ENCODE measurements at regions not wholly inside any gene's neighbourhood (a gene's known extent, or its start where the extent isn't known, plus 50 kb on each side); places are given as distances from the start of the nearest gene placed in this dataset.

DNA sequence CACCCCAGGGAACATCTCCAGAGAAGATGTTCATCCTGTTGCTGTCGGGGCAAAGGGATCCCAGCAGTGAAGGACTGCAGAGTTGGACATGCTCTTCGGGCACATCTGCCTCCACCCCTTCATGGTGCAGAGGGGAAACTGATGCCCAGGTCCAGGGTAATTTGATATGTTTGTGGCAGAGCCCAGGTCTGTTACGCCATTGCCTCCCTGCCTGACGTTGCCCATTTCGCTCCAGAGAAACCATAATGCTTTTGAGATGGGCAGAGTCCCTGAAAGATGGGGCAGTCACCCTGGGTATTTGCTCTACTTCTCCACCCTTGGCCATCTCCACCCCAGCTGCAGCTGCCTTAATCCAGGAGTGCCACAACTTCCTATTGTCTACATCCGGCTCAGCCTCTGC is 290.4 kb upstream of the POU3F1 start:
- Histone ChIP-seq H3K9me3 (ENCODE audit: control insufficient read depth, insufficient read depth, low read depth, low read length) (no peaks in the 10 kb centered on the region), H3K4me2 (ENCODE audit: extremely low read depth, insufficient read depth, low read length) (no peak overlapping the region), H3K9ac (ENCODE audit: insufficient read depth, low read length) (no peak overlapping the region), H4K20me1 (ENCODE audit: control insufficient read depth, extremely low read depth, insufficient read depth, low read length) (no peaks in the 10 kb centered on the region), H3K4me1 (ENCODE audit: control insufficient read depth, extremely low read depth, insufficient read depth, low read length) (no peaks in the 10 kb centered on the region), H3K36me3 (ENCODE audit: control insufficient read depth, insufficient read depth, low read length) (no peaks in the 10 kb centered on the region), H3K27ac (ENCODE audit: insufficient read depth, low read length) (no peak overlapping the region), H3K4me3 (replicated peaks in 1 of 4; ENCODE audit: control extremely low read depth in 1 of 4, insufficient read depth in 1 of 4, low read depth in 3 of 4, low read length in 4 of 4) (no peak overlapping the region), H2AFZ (ENCODE audit: low read length) (no peak overlapping the region), H3K79me2 (ENCODE audit: control insufficient read depth, insufficient read depth, low read length) (no peaks in the 10 kb centered on the region), H3K27me3 (ENCODE audit: control insufficient read depth, insufficient read depth, low read length) (no peaks in the 10 kb centered on the region)
- no peak for DNase-seq (ENCODE audit: low read depth in 2 of 2)
- TF ChIP-seq, protein P1, sequence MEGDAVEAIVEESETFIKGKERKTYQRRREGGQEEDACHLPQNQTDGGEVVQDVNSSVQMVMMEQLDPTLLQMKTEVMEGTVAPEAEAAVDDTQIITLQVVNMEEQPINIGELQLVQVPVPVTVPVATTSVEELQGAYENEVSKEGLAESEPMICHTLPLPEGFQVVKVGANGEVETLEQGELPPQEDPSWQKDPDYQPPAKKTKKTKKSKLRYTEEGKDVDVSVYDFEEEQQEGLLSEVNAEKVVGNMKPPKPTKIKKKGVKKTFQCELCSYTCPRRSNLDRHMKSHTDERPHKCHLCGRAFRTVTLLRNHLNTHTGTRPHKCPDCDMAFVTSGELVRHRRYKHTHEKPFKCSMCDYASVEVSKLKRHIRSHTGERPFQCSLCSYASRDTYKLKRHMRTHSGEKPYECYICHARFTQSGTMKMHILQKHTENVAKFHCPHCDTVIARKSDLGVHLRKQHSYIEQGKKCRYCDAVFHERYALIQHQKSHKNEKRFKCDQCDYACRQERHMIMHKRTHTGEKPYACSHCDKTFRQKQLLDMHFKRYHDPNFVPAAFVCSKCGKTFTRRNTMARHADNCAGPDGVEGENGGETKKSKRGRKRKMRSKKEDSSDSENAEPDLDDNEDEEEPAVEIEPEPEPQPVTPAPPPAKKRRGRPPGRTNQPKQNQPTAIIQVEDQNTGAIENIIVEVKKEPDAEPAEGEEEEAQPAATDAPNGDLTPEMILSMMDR (conservative IDR thresholded peaks at IDR 0.05 in 1 of 2, IDR thresholded peaks at IDR 0.05 in 1 of 2; ENCODE audit: low read depth in 1 of 2, low read length in 2 of 2), result no peak

DNA sequence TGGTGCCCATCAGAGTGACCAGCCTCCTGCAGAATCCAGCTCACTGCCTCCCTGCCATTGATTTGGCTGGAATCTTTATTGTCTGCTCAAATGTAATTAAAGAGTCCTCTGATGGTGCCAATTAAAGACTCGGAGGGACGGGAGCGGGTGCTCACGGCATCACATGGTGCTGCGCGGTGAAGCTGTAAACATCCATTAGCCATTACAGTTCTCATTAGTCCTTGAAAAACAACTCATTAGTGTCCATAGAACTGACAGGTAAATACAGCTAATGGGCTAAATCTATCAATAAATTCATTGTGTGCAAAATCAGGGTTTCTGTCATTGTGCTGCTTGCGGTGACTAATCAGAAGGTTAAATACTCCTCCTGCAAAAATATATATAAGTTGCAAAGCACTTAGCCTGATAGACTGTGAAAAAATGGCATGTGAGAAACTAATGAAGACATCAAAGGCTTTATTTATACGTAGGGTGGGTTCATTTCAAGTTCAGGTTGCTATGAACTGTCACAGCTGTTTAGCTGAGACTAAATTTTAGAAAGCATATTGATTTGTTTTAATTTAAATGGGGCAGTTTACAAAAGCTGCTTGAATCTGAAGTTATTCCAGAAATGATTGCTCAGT is 289.8 kb upstream of the POU3F1 start:
- no peaks in the 10 kb centered on the region for H3K4me1 ChIP-seq (ENCODE audit: control insufficient read depth, extremely low read depth, insufficient read depth, low read length)

DNA sequence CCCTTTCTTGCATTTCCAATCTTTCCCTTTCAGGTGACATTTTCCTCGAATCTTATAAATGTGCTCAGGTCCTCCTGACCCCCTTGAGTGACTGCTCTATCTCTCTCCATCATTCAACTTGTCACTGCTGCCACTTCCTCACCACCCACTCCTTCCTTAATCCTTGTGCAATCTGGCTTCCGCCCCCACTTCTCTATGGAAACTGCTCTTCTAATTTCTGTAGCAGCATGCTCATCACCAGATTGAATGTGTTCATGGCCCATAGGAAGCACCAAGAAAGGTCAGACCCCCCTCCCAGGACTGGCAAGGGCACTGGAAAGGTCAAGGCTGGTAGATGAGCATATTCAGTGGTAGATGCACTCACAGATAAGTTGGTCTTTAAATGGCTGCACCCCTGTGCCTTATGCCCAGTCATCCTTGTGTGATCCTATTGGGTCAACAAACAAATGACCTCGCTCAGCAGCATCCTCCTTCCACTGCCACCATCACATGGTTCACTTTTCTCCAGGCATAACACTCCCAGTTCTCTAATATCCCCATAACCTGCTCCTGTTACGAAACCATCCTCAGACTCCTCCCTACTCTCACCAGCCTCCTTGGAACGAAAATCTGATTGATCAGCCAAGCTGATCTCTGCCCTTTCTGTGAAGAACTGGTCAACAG is 288.5 kb upstream of the POU3F1 start:
- H3K27ac ChIP-seq (ENCODE audit: insufficient read depth, low read length), result no peak overlapping the region
- no peaks in the 10 kb centered on the region for H3K36me3 ChIP-seq (ENCODE audit: control insufficient read depth, insufficient read depth, low read length)
- no peaks in the 10 kb centered on the region for H3K9me3 ChIP-seq (ENCODE audit: control insufficient read depth, insufficient read depth, low read depth, low read length)
- H3K4me3 ChIP-seq (replicated peaks in 1 of 4; ENCODE audit: control extremely low read depth in 1 of 4, insufficient read depth in 1 of 4, low read depth in 3 of 4, low read length in 4 of 4), result no peak overlapping the region
- DNase-seq (ENCODE audit: low read depth in 2 of 2), result no peak
- H2AFZ ChIP-seq (ENCODE audit: low read length), result no peak overlapping the region
- H4K20me1 ChIP-seq (ENCODE audit: control insufficient read depth, extremely low read depth, insufficient read depth, low read length), result no peaks in the 10 kb centered on the region
- H3K4me2 ChIP-seq (ENCODE audit: extremely low read depth, insufficient read depth, low read length), result no peak overlapping the region
- no peaks in the 10 kb centered on the region for H3K27me3 ChIP-seq (ENCODE audit: control insufficient read depth, insufficient read depth, low read length)
- no peaks in the 10 kb centered on the region for H3K4me1 ChIP-seq (ENCODE audit: control insufficient read depth, extremely low read depth, insufficient read depth, low read length)
- H3K9ac ChIP-seq (ENCODE audit: insufficient read depth, low read length), result no peak overlapping the region
- no peaks in the 10 kb centered on the region for H3K79me2 ChIP-seq (ENCODE audit: control insufficient read depth, insufficient read depth, low read length)
- TF ChIP-seq, protein P1 (conservative IDR thresholded peaks at IDR 0.05 in 1 of 2, IDR thresholded peaks at IDR 0.05 in 1 of 2; ENCODE audit: low read depth in 1 of 2, low read length in 2 of 2), result no peak
- TF ChIP-seq EZH2 (IDR thresholded peaks at IDR 0.05; ENCODE audit: low read length, missing control alignments), result no peak

More for the DNA sequence above, 289.8 kb upstream of the POU3F1 start:
- H3K27me3 ChIP-seq (ENCODE audit: control insufficient read depth, insufficient read depth, low read length), result no peaks in the 10 kb centered on the region
- H3K27ac ChIP-seq (ENCODE audit: insufficient read depth, low read length), result no peak overlapping the region
- H3K9me3 ChIP-seq (ENCODE audit: control insufficient read depth, insufficient read depth, low read depth, low read length), result no peaks in the 10 kb centered on the region
- no peaks in the 10 kb centered on the region for H3K79me2 ChIP-seq (ENCODE audit: control insufficient read depth, insufficient read depth, low read length)
- TF ChIP-seq, protein P1 (conservative IDR thresholded peaks at IDR 0.05 in 1 of 2, IDR thresholded peaks at IDR 0.05 in 1 of 2; ENCODE audit: low read depth in 1 of 2, low read length in 2 of 2), result no peak
- no peak for TF ChIP-seq EZH2 (IDR thresholded peaks at IDR 0.05; ENCODE audit: low read length, missing control alignments)
- no peak overlapping the region for H2AFZ ChIP-seq (ENCODE audit: low read length)
- H3K36me3 ChIP-seq (ENCODE audit: control insufficient read depth, insufficient read depth, low read length), result no peaks in the 10 kb centered on the region
- H3K4me2 ChIP-seq (ENCODE audit: extremely low read depth, insufficient read depth, low read length), result no peak overlapping the region
- H4K20me1 ChIP-seq (ENCODE audit: control insufficient read depth, extremely low read depth, insufficient read depth, low read length), result no peaks in the 10 kb centered on the region
- DNase-seq (ENCODE audit: low read depth in 2 of 2), result no peak
- no peak overlapping the region for H3K9ac ChIP-seq (ENCODE audit: insufficient read depth, low read length)
- no peak overlapping the region for H3K4me3 ChIP-seq (replicated peaks in 1 of 4; ENCODE audit: control extremely low read depth in 1 of 4, insufficient read depth in 1 of 4, low read depth in 3 of 4, low read length in 4 of 4)

Measured in fibroblast of lung (primary cell).